ENCODE measurements at regions not wholly inside any gene's neighbourhood (a gene's known extent, or its start where the extent isn't known, plus 50 kb on each side); places are given as distances from the start of the nearest gene placed in this dataset.

DNA sequence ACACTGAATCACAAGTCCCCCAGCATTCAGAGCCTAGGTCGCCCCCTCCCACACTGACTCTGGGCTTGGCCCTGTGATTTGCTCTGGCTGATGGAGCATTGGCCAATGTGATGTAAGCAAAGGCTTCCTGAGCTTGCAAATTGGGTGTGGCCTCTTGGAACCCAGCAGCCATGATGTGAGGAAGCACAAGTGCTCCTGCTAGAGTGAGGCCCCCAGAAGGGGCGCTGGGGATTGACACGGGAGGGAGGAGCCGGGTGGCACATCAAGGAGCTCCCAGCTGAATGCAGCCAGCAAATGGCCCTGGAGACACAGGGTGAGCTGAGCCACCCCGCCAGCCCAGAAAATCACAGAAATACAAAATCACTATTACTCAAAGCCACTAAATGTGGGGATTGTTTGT lies 308.5 kb downstream of the C16orf95 start:
- TF ChIP-seq FOXP2 (optimal IDR thresholded peaks at IDR 0.05; ENCODE audit: borderline replicate concordance, extremely low read depth, extremely low read length, insufficient read depth) (no peak), SIN3A (IDR thresholded peaks at IDR 0.05; ENCODE audit: borderline replicate concordance, insufficient read depth, low read length) (no peak), TAF1 (IDR thresholded peaks at IDR 0.05; ENCODE audit: borderline replicate concordance, insufficient read depth, low read length) (no peak)
- TF ChIP-seq, protein P1, sequence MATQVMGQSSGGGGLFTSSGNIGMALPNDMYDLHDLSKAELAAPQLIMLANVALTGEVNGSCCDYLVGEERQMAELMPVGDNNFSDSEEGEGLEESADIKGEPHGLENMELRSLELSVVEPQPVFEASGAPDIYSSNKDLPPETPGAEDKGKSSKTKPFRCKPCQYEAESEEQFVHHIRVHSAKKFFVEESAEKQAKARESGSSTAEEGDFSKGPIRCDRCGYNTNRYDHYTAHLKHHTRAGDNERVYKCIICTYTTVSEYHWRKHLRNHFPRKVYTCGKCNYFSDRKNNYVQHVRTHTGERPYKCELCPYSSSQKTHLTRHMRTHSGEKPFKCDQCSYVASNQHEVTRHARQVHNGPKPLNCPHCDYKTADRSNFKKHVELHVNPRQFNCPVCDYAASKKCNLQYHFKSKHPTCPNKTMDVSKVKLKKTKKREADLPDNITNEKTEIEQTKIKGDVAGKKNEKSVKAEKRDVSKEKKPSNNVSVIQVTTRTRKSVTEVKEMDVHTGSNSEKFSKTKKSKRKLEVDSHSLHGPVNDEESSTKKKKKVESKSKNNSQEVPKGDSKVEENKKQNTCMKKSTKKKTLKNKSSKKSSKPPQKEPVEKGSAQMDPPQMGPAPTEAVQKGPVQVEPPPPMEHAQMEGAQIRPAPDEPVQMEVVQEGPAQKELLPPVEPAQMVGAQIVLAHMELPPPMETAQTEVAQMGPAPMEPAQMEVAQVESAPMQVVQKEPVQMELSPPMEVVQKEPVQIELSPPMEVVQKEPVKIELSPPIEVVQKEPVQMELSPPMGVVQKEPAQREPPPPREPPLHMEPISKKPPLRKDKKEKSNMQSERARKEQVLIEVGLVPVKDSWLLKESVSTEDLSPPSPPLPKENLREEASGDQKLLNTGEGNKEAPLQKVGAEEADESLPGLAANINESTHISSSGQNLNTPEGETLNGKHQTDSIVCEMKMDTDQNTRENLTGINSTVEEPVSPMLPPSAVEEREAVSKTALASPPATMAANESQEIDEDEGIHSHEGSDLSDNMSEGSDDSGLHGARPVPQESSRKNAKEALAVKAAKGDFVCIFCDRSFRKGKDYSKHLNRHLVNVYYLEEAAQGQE (IDR thresholded peaks at IDR 0.05; ENCODE audit: insufficient read depth in 1 of 2, low read depth in 2 of 2, low read length in 2 of 2) = no peak

DNA sequence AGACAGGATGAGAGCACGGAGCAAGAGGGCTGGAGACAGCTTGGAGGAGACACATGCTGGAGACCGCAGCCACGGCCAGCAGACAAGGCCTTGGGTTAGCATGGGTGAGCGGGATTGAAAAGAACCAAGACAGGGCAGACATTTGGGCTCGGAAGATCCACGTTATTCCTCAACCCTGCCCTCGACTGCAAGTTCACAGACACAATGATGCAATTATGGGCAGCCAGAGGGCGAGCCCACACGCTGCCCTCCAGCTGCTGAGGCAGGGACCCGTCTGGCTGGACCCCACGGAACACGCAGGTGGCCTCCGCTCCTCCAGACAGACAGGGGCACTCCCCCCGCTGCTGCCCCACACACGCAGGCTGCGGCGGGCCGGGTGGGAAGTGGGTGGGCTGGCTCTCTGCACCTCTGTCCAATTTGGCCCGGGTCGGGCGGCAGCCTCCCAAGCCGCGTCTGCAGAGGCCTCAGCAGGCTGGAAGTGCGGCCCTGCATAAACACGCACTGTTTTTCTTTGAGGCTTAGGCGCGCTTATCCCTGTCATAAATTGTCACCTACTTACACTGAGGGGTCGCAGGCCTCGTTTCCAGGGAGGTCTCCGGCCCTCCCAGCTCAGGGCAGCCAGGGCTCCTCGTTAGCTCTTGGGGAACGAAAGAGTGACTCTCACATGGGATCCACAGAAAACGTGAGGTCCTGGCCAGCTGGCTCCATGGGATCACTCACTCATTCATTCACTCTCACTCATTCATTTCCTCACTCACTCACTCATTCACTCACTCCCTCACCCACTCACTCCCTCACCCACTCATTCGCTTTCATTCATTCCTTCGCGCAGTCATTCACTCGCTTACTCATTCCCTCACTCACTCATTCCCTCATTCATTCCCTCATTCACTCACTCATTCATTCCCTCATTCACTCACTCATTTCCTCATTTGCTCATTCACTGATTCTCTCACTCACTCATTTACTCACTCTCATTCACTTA lies 303.9 kb downstream of the C16orf95 start:
- TF ChIP-seq FOXP2 (optimal IDR thresholded peaks at IDR 0.05; ENCODE audit: borderline replicate concordance, extremely low read depth, extremely low read length, insufficient read depth) = no peak
- TF ChIP-seq POLR2AphosphoS5 (IDR thresholded peaks at IDR 0.05; ENCODE audit: low read depth, low read length) = no peak
- TF ChIP-seq, protein P1 (IDR thresholded peaks at IDR 0.05; ENCODE audit: insufficient read depth in 1 of 2, low read depth in 2 of 2, low read length in 2 of 2) = no peak
- no peak for TF ChIP-seq TAF1 (IDR thresholded peaks at IDR 0.05; ENCODE audit: borderline replicate concordance, insufficient read depth, low read length)
- TF ChIP-seq SIN3A (IDR thresholded peaks at IDR 0.05; ENCODE audit: borderline replicate concordance, insufficient read depth, low read length) = no peak

DNA sequence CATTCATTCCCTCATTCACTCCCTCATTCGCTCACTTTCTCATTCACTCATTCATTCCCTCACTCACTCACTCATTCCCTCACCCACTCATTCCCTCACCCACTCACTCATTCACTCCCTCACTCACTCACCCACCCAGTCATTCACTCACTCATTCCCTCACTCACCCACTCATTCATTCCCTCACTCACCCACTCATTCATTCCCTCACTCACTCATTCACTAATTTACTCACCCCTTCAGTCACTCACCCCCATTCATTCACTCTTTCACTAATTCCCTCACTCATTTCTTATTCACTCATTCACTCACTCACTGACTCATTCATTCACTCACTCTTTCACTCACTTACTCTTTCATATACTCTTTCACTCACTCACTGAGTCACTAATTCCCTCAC lies 303.1 kb downstream of the C16orf95 start:
- TF ChIP-seq, protein P1 (IDR thresholded peaks at IDR 0.05; ENCODE audit: insufficient read depth in 1 of 2, low read depth in 2 of 2, low read length in 2 of 2) = no peak
- no peak for TF ChIP-seq POLR2AphosphoS5 (IDR thresholded peaks at IDR 0.05; ENCODE audit: low read depth, low read length)
- TF ChIP-seq SIN3A (IDR thresholded peaks at IDR 0.05; ENCODE audit: borderline replicate concordance, insufficient read depth, low read length) = no peak
- TF ChIP-seq FOXP2 (optimal IDR thresholded peaks at IDR 0.05; ENCODE audit: borderline replicate concordance, extremely low read depth, extremely low read length, insufficient read depth) = no peak
- TF ChIP-seq TAF1 (IDR thresholded peaks at IDR 0.05; ENCODE audit: borderline replicate concordance, insufficient read depth, low read length) = no peak

DNA sequence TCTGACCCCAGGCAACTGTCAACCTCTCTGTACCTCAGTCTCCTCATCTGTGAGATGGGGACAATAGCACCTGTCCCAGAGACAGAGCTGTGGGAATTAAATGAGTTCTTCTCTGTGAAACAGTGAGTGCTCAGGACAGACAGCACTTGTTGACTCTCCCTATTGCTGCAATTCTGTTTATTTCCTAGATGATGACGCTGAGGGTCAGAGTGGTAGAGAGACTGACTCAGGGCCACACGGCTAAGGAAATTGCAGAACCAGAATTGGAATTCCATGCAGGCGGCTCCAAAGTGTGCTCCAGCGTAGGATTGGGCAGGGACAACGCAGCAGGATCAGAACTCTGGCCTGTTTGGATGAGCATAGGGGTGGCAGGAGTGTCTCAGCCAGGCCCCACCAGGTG lies 302.2 kb downstream of the C16orf95 start:
- TF ChIP-seq TAF1 (IDR thresholded peaks at IDR 0.05; ENCODE audit: borderline replicate concordance, insufficient read depth, low read length) (no peak), FOXP2 (optimal IDR thresholded peaks at IDR 0.05; ENCODE audit: borderline replicate concordance, extremely low read depth, extremely low read length, insufficient read depth) (no peak), POLR2AphosphoS5 (IDR thresholded peaks at IDR 0.05; ENCODE audit: low read depth, low read length) (no peak), SIN3A (IDR thresholded peaks at IDR 0.05; ENCODE audit: borderline replicate concordance, insufficient read depth, low read length) (no peak)
- TF ChIP-seq, protein P1 (IDR thresholded peaks at IDR 0.05; ENCODE audit: insufficient read depth in 1 of 2, low read depth in 2 of 2, low read length in 2 of 2) = no peak
